ENCODE measurements at regions not wholly inside any gene's neighbourhood (a gene's known extent, or its start where the extent isn't known, plus 50 kb on each side); places are given as distances from the start of the nearest gene placed in this dataset.

DNA sequence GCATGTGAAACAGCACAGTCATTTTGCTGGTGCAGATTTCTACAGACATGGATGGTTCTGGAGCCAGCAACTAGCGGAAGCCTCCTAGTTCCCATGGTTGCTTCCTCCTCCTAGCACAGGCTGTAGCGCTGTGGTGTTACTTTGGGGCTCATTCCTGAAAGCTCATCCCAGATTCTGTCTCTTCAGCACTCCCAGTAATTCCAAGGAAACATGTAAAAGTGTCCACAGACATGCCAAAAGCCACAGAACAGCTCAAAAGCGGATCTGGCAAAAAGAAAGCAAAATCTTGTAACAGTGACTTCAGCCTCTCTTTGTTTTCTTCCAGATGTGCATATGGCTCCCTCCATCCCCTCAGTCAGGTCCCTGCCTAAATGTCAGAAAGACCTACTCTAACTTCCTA, 144.1 kb downstream of the CEP120 start:
- POLR2A ChIA-PET, result no interaction called here
- Histone ChIP-seq H3K4me2 (ENCODE audit: low read depth, low read length) (no peak overlapping the region), H3K36me3 (replicated peaks in 1 of 2; ENCODE audit: control insufficient read depth in 1 of 2, insufficient read depth in 2 of 2, low read length in 2 of 2) (no peaks in the 10 kb centered on the region), H3K4me1 (ENCODE audit: insufficient read depth, low read length) (no peaks in the 10 kb centered on the region), H3K9ac (ENCODE audit: insufficient read depth, low read depth, low read length) (no peak overlapping the region), H3K9me3 (ENCODE audit: low read length) (no peaks in the 10 kb centered on the region), H3K27ac (ENCODE audit: extremely low read length, insufficient read depth, low read length) (no peak overlapping the region), H3K27me3 (ENCODE audit: control insufficient read depth in 1 of 2, insufficient read depth in 2 of 2, low read length in 2 of 2) (peaks cover 0 to 3% of the 10 kb centered on the region in 2 experiments; a peak in 1 of 5 replicates), H2AFZ (ENCODE audit: low read length) (no peak overlapping the region), H4K20me1 (ENCODE audit: insufficient read depth, low read length) (no peaks in the 10 kb centered on the region), H3K4me3 (replicated peaks in 1 of 3; ENCODE audit: insufficient read depth in 1 of 3, low read depth in 2 of 3, low read length in 3 of 3) (no peak overlapping the region), H3K79me2 (ENCODE audit: insufficient read depth, low read length) (no peaks in the 10 kb centered on the region)
- TF ChIP-seq JUN (CRISPR knock-in tag; IDR thresholded peaks at IDR 0.05), result no peak
- TF ChIP-seq RAD51 (IDR thresholded peaks at IDR 0.05; ENCODE audit: borderline replicate concordance), result no peak
- TF ChIP-seq, protein P1, sequence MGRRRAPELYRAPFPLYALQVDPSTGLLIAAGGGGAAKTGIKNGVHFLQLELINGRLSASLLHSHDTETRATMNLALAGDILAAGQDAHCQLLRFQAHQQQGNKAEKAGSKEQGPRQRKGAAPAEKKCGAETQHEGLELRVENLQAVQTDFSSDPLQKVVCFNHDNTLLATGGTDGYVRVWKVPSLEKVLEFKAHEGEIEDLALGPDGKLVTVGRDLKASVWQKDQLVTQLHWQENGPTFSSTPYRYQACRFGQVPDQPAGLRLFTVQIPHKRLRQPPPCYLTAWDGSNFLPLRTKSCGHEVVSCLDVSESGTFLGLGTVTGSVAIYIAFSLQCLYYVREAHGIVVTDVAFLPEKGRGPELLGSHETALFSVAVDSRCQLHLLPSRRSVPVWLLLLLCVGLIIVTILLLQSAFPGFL (CRISPR knock-in tag; IDR thresholded peaks at IDR 0.05), result no peak
- no peak for TF ChIP-seq ZNF234 (CRISPR knock-in tag; conservative IDR thresholded peaks at IDR 0.05)
- TF ChIP-seq TMF1 (CRISPR knock-in tag; IDR thresholded peaks at IDR 0.05; ENCODE audit: low read depth), result no peak
- TF ChIP-seq ZNF180 (CRISPR knock-in tag; IDR thresholded peaks at IDR 0.05; ENCODE audit: borderline replicate concordance, low read depth), result no peak
- no peak for TF ChIP-seq SP140L (CRISPR knock-in tag; IDR thresholded peaks at IDR 0.05; ENCODE audit: borderline replicate concordance)
- TF ChIP-seq ZFP41 (CRISPR knock-in tag; IDR thresholded peaks at IDR 0.05; ENCODE audit: borderline replicate concordance), result no peak
- TF ChIP-seq TGIF2 (CRISPR knock-in tag; IDR thresholded peaks at IDR 0.05), result no peak
- BruUV-seq (replicated peaks), result no TSS peak
- 13% methylated on average over 1 of the region's 3 CpGs for whole genome bisulfite sequencing (ENCODE audit: low lambda C conversion rate)
- in situ Hi-C loops (cut with HindIII; ENCODE audit: extremely low pct_ligation_motif_present, low pct_unique_long_range_greater_than_20kb) (no loop called here), intact Hi-C loops (cut with micrococcal nuclease; ENCODE audit: unreplicated experiment) (no loop called here)
- FAIRE-seq (no peak), DNase-seq (ENCODE audit: low spot score) (no peak), ATAC-seq (no peak)
- CTCF ChIA-PET (ENCODE audit: low intra/inter-chr PET ratio, low total read pairs), result no interaction called here

- intact Hi-C loops (cut with micrococcal nuclease; ENCODE audit: unreplicated experiment), result no loop called here
- CTCF ChIA-PET (ENCODE audit: low intra/inter-chr PET ratio, low total read pairs), result no interaction called here
- DNase-seq (ENCODE audit: low spot score), result no peak
- Histone ChIP-seq H3K79me2 (ENCODE audit: insufficient read depth, low read length) (no peaks in the 10 kb centered on the region), H2AFZ (ENCODE audit: low read length) (no peak overlapping the region), H4K20me1 (ENCODE audit: insufficient read depth, low read length) (no peaks in the 10 kb centered on the region), H3K27ac (ENCODE audit: extremely low read length, insufficient read depth, low read length) (no peak overlapping the region), H3K9ac (ENCODE audit: insufficient read depth, low read depth, low read length) (no peak overlapping the region), H3K4me2 (ENCODE audit: low read depth, low read length) (no peak overlapping the region), H3K4me1 (ENCODE audit: insufficient read depth, low read length) (no peaks in the 10 kb centered on the region), H3K4me3 (replicated peaks in 1 of 3; ENCODE audit: insufficient read depth in 1 of 3, low read depth in 2 of 3, low read length in 3 of 3) (no peak overlapping the region), H3K27me3 (ENCODE audit: control insufficient read depth in 1 of 2, insufficient read depth in 2 of 2, low read length in 2 of 2) (no peaks in the 10 kb centered on the region; a peak in 1 of 5 replicates), H3K36me3 (replicated peaks in 1 of 2; ENCODE audit: control insufficient read depth in 1 of 2, insufficient read depth in 2 of 2, low read length in 2 of 2) (no peaks in the 10 kb centered on the region), H3K9me3 (ENCODE audit: low read length) (no peaks in the 10 kb centered on the region)
- in situ Hi-C loops (cut with HindIII; ENCODE audit: extremely low pct_ligation_motif_present, low pct_unique_long_range_greater_than_20kb), result no loop called here
- 51% methylated on average over 4 of the region's 5 CpGs for WGBS (ENCODE audit: low lambda C conversion rate)
- FAIRE-seq, result no peak
- no TSS peak for BruUV-seq (replicated peaks)
- no peak for ATAC-seq
- POLR2A ChIA-PET, result no interaction called here
- TF ChIP-seq CEBPB (IDR thresholded peaks at IDR 0.05; ENCODE audit: borderline replicate concordance, low read depth, low read length), result peak; percentile 35; the same call in 1 of the 2 replicates
- TF ChIP-seq MAFF (IDR thresholded peaks at IDR 0.05; ENCODE audit: low read depth, low read length), result no peak
- TF ChIP-seq TRIM24 (CRISPR knock-in tag; IDR thresholded peaks at IDR 0.05), result no peak
- peak; percentile 52; the same call in 1 of the 2 replicates for TF ChIP-seq FOSL2 (CRISPR knock-in tag; IDR thresholded peaks at IDR 0.05)
- TF ChIP-seq ZSCAN20 (CRISPR knock-in tag; IDR thresholded peaks at IDR 0.05; ENCODE audit: borderline replicate concordance), result no peak
- no peak for TF ChIP-seq POLR2AphosphoS5 (IDR thresholded peaks at IDR 0.05; ENCODE audit: low read depth, low read length)
- TF ChIP-seq ZNF335 (CRISPR knock-in tag; IDR thresholded peaks at IDR 0.05), result no peak
Observed at GRCh38 chr5:123278284-123278683, 144.9 kb downstream of the CEP120 start.
